ENCODE measurements at regions not wholly inside any gene's neighbourhood (a gene's known extent, or its start where the extent isn't known, plus 50 kb on each side); places are given as distances from the start of the nearest gene placed in this dataset.
"Not testable (repeated sequence)": the region's sequence is repeated elsewhere in the genome, so short reads cannot be mapped to it uniquely, and the experiment has no call there.

DNA sequence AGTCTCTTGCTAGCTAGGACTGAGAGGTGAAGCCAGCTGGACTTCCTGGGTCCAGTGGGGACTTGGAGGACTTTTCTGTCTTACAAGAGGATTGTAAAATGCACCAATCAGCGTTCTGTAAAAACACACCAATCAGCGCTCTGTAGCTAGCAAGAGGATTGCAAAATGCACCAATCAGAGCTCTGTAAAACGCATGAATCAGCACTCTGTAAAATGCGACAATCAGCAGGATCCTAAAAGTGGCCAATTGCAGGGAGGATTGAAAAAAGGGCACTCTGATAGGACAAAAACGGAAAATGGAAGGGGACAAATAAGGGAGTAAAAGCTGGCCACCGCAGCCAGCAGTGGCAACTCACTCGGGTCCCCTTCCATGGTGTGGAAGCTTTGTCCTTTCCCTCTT lies 65.6 kb upstream of the DUSP21 start (continued):
- no peak for TF ChIP-seq ZBTB7B (CRISPR knock-in tag; IDR thresholded peaks at IDR 0.05)
- no peak for TF ChIP-seq RBM22 (optimal IDR thresholded peaks at IDR 0.05; ENCODE audit: low read length)
- no peak for TF ChIP-seq NFKBIZ (CRISPR knock-in tag; IDR thresholded peaks at IDR 0.05)
- TF ChIP-seq ZNF44 (CRISPR knock-in tag; IDR thresholded peaks at IDR 0.05) = no peak
- TF ChIP-seq ZNF253 (CRISPR knock-in tag; IDR thresholded peaks at IDR 0.05; ENCODE audit: borderline replicate concordance) = no peak

DNA sequence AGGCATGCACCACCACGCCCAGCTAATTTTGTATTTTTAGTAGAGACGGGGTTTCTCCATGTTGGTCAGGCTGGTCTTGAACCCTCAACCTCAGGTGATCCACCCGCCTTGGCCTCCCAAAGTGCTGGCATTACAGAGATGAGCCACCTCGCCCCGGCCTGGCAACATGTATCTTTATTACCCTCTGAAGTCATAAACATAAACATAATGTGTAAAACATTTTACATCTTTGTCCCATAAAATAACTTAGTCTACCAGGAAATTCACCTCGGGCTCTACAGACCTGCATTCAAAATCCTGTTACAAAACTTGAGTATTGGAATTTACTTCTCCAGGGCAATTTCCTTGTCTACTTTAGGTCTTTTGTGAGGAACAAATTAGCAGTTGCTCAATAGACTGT lies 68.1 kb upstream of the DUSP21 start:
- no TSS peak for BruUV-seq (replicated peaks)
- Histone ChIP-seq H4K20me1 (ENCODE audit: insufficient read depth, low read length) (no peaks in the 10 kb centered on the region), H3K4me3 (replicated peaks in 1 of 3; ENCODE audit: insufficient read depth in 1 of 3, low read depth in 2 of 3, low read length in 3 of 3) (no peak overlapping the region), H3K27ac (ENCODE audit: extremely low read length, insufficient read depth, low read length) (no peak overlapping the region), H3K36me3 (replicated peaks in 1 of 2; ENCODE audit: control insufficient read depth in 1 of 2, insufficient read depth in 2 of 2, low read length in 2 of 2) (no peaks in the 10 kb centered on the region), H3K9me3 (ENCODE audit: low read length) (no peaks in the 10 kb centered on the region), H3K27me3 (ENCODE audit: control insufficient read depth in 1 of 2, insufficient read depth in 2 of 2, low read length in 2 of 2) (no peaks in the 10 kb centered on the region), H3K79me2 (ENCODE audit: insufficient read depth, low read length) (no peaks in the 10 kb centered on the region), H3K4me1 (ENCODE audit: insufficient read depth, low read length) (no peaks in the 10 kb centered on the region), H2AFZ (ENCODE audit: low read length) (no peak overlapping the region), H3K4me2 (ENCODE audit: low read depth, low read length) (no peak overlapping the region), H3K9ac (ENCODE audit: insufficient read depth, low read depth, low read length) (no peak overlapping the region)
- ChIA-PET POLR2A (no interaction called here), CTCF (ENCODE audit: low intra/inter-chr PET ratio, low total read pairs) (no interaction called here)
- no peak for FAIRE-seq
- ATAC-seq = no peak
- intact Hi-C loops (cut with micrococcal nuclease; ENCODE audit: unreplicated experiment) (no loop called here), in situ Hi-C loops (cut with HindIII; ENCODE audit: extremely low pct_ligation_motif_present, low pct_unique_long_range_greater_than_20kb) (no loop called here)
- no peak for DNase-seq (ENCODE audit: low spot score)
- TF ChIP-seq THYN1 (CRISPR knock-in tag; IDR thresholded peaks at IDR 0.05; ENCODE audit: borderline replicate concordance, low read depth) (no peak), TAF15 (IDR thresholded peaks at IDR 0.05; ENCODE audit: low read depth, low read length, poor library complexity, severe bottlenecking) (no peak), ZNF75D (CRISPR knock-in tag; IDR thresholded peaks at IDR 0.05; ENCODE audit: borderline replicate concordance) (no peak), ZNF557 (CRISPR knock-in tag; IDR thresholded peaks at IDR 0.05) (no peak), ZFP37 (CRISPR knock-in tag; IDR thresholded peaks at IDR 0.05; ENCODE audit: borderline replicate concordance) (no peak), DNMT1 (CRISPR knock-in tag; IDR thresholded peaks at IDR 0.05) (no peak), ZNF264 (CRISPR knock-in tag; IDR thresholded peaks at IDR 0.05) (no peak), SKI (IDR thresholded peaks at IDR 0.05; ENCODE audit: partially characterized antibody) (no peak), HOXA7 (CRISPR knock-in tag; IDR thresholded peaks at IDR 0.05) (no peak), PTBP1 (IDR thresholded peaks at IDR 0.05; ENCODE audit: low read depth, low read length, poor library complexity, severe bottlenecking) (no peak), ZBTB7B (CRISPR knock-in tag; IDR thresholded peaks at IDR 0.05) (no peak)
- TF ChIP-seq, protein P1, sequence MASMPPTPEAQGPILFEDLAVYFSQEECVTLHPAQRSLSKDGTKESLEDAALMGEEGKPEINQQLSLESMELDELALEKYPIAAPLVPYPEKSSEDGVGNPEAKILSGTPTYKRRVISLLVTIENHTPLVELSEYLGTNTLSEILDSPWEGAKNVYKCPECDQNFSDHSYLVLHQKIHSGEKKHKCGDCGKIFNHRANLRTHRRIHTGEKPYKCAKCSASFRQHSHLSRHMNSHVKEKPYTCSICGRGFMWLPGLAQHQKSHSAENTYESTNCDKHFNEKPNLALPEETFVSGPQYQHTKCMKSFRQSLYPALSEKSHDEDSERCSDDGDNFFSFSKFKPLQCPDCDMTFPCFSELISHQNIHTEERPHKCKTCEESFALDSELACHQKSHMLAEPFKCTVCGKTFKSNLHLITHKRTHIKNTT (CRISPR knock-in tag; IDR thresholded peaks at IDR 0.05) = no peak
- 37% methylated on average over 3 of the region's 6 CpGs for WGBS (ENCODE audit: low lambda C conversion rate)

DNA sequence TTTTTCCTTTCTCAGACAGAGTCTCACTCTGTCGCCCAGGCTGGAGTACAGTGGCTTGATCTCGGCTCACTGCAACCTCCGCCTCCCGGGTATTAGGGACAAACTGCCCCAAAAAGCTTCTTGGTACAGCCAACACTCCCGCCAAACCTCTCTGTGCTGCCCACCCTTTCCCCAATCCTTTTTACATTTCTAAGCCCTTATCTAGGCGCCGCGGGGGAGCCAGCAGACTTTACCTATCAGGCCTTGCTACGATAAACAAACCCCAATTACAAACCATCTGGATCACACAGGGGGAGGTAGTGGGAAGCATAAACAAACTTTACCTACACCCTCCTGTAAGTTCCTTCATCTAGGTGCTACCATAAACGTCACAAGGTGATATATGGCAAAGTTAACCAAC lies 69.8 kb upstream of the DUSP21 start:
- H4K20me1 ChIP-seq (ENCODE audit: insufficient read depth, low read length); in situ Hi-C loops (cut with HindIII; ENCODE audit: extremely low pct_ligation_motif_present, low pct_unique_long_range_greater_than_20kb); H3K36me3 ChIP-seq (replicated peaks in 1 of 2; ENCODE audit: control insufficient read depth in 1 of 2, insufficient read depth in 2 of 2, low read length in 2 of 2); intact Hi-C loops (cut with micrococcal nuclease; ENCODE audit: unreplicated experiment); H3K27ac ChIP-seq (ENCODE audit: extremely low read length, insufficient read depth, low read length); H3K79me2 ChIP-seq (ENCODE audit: insufficient read depth, low read length); H3K4me2 ChIP-seq (ENCODE audit: low read depth, low read length); H3K4me1 ChIP-seq (ENCODE audit: insufficient read depth, low read length); BruUV-seq (replicated peaks); CTCF ChIA-PET (ENCODE audit: low intra/inter-chr PET ratio, low total read pairs); H3K9ac ChIP-seq (ENCODE audit: insufficient read depth, low read depth, low read length); FAIRE-seq; POLR2A ChIA-PET; ATAC-seq; H3K27me3 ChIP-seq (ENCODE audit: control insufficient read depth in 1 of 2, insufficient read depth in 2 of 2, low read length in 2 of 2); H3K4me3 ChIP-seq (replicated peaks in 1 of 3; ENCODE audit: insufficient read depth in 1 of 3, low read depth in 2 of 3, low read length in 3 of 3); H3K9me3 ChIP-seq (ENCODE audit: low read length); H2AFZ ChIP-seq (ENCODE audit: low read length); DNase-seq (ENCODE audit: low spot score): not testable (repeated sequence)
- 61% methylated on average over 10 of the region's 10 CpGs for WGBS (ENCODE audit: low lambda C conversion rate)

Measured in HepG2 (cell line).